Activated CD4-positive, alpha-beta T cell treated with anti-CD3 and anti-CD28 coated beads, Interleukin-2, amount 50 U/mL, for 16 hours (primary cell): ENCODE measurements at regions not wholly inside any gene's neighbourhood (a gene's known extent, or its start where the extent isn't known, plus 50 kb on each side); places are given as distances from the start of the nearest gene placed in this dataset.
"Not testable (repeated sequence)": the region's sequence is repeated elsewhere in the genome, so short reads cannot be mapped to it uniquely, and the experiment has no call there.

ENCODE experiments used
- DNase-seq: peaks from one replicate; pipeline ENCODE4 v3.0.0-alpha.2; 2020

DNA sequence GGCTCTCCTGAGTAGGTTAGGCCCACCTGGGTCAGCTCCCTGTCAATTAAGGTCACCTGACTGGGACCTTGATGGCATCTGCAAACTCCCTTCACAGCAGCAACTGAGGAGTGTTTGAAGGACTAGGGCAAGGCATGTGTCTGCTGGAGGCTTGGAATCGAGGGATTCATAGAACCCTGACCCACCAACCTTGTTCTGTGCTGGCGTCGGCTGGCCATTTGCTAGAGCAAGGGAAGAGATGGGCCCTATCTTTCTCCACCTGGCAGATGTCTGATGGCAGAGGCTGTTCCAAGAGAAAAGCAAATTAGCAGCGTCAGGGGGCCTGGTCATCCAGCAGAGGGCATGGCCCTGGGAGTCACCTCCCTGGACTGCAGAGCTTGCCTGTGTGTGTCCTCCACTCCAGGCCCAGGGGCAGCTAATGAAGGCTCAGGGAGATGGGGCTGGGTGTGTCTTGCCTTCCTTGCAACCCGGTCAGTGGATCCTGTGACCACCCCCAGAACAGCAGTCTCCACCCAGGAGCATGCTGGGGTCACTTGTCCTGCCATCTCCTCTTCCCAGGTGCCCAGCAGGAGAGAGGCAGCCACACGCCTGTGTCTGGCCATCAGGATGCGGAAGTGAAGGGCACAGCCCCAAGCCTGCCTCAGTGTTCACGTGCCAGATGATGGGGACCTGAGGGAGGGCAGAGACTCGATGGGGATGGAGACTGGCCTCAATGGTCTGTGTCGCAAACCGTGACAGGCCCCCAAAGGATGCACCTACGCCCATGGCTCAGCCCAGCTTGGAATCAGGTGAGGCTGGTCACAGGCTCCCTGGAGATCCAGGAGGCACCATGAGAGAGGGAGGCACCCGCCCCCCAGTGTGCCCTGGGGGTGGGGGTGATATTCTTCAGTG is 53.9 kb downstream of the BARX1 start:
- no peak for DNase-seq

DNA sequence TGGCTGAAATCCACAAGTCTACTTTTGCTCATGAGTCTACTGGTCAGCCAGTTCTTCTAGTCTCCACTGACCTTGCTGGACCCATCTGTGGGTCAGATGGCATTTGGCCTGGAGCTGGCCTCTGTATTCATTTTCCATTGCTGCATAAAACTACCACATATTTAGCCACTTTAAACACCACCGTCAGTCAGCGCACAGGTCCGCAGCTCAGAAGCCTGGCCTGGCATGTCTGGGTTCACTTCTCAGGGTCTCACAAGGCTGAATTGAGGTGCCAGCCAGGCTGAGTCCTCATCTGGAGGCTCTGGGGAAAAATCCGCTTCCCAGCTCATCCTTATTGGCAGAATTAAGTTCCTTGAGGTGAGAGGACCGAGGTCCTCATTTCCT is 54.7 kb downstream of the BARX1 start:
- no peak for DNase-seq

DNA sequence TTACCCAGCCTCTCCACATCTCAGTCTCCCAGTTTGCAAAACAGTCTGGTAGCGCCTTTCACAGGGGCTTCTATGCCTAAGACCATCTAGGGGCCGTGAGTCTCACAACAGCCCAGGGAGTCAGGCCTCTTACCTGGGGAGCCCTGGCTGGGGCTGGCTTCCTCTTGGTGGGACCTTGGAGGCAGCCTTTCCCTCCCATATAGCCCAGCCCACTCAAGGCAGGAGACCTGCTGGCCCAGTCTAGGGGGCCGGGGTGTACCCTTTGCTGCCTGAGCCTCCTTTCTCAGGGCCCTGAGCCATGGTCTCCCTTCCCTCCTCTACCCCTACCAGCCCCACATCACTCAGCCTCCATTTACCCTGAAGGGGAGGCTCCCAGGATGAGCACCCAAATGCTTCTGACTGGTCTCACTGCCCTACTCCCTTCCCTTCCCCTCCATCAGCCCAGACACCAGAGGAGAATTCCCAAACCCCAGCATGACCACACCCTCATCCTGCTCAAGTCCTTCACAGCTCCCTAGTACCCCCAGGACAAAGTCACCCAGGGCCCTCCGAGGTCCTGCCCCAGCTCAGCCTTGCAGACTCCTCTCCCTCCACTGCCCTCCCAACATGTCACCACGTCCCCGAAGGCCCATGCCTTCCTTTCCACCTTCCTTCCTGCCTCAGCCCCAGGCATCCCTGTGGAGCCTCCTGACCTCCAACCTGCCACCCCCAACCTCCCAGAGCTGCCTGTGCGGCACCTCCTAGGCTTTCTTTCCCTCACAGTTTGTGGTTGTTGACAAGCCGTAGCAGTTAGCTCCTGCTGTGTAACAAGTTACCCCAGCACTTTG is 55.3 kb downstream of the BARX1 start:
- DNase-seq: no peak

DNA sequence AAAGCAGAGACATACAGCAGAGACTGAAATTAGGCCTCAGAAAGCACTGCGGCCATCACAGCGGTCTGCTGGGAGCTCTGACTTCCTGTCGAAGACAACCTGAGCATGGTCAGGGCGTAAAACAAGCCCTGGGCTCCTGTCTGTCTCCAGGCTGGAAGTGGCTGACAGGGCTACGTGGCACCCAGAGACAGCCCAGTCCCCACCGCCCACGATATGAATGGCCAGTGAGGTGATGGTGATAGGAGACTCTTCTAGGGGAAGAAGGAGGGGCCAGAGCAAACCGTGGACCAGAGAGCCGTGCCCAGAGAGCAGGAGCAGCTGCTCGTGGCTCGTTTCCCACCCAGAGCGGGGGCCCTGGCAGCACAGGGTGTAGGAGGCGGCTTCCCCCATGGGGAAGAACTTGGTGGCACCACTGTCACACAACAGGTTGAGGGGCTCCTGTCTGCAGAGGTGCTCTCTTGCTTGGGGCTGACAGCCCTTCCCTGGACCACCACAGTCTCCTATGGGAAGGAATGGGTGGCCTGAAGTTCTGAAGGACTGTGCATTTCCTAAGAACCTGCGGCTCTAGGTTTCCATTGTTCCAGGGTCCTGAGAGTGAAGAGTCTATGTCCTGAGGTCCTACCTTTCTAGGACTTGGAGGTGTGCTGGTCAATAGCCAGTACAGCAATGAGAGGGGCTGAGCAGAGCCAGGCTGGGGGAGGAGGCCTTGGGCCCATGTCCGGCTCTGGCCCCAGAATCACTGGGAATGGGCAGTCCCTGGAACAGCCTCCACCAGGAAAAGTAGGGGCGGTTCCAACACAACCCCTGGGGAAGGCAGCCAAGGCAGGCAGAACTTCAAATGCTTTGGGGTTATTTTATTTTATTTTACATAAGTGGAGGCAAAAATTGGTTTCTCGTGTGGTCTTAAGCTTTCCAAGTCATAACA is 56.4 kb downstream of the BARX1 start:
- DNase-seq: no peak

DNA sequence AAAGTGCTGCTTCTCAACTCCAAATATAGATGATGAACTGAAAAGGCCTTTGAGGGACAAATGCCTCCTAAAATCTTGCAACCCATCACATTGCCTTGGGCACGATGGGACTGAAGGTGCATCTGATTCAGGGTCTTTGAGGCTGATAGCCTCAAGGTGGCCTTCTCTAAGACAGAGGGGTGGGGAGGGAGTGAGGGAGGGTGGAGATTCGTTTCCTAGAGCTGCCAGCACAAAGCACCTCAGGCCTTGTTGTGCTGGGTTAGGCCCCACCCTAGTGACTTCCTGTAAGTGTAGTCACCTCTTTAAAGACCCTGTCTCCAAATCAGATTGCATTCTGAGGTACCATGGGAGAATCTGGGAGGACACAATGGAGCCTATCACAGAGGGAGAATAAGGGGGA is 57.1 kb downstream of the BARX1 start:
- DNase-seq: no peak

DNA sequence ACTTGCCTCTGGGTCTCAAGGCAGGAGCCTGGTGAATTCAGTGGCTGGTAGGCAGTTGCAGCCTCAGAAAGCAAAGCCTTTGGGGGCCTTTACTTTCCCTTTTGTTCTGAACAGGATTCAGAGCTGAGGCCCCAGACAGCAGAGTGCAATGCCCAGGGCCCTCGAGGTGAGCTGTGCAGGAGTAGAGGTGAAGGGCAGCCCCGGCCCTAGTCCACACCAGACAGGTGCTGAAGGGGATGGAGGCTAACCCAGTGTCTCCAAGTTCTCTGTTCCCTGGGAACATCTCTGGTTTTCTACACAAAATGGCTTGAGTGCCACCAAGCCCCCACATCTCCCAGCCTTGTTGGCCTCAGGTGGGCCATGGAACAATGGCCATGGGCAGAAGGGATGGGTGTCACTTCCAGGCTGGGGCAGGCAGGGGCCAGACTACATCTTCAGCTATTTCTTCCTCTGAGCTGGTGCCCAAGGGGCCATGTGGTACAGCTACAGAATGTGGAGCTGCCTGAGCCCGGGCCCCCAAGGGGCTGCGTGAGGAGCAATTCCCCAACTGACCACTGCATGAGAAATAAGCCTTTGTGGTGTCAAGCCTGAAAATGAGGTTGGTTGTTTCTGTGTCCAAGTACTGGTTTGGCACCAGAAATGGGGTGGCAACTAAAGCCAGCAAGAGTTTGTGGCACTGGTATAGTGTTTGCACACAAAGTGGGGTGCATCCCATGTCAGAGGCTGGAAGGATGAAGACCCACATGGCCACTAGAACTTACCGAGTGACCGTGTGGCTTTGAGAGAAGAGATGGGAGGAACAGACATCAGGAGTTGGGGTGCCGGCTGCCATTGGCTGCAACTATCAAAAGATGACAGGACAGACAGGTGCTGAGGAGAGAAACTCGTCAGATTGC is 57.8 kb downstream of the BARX1 start:
- DNase-seq: no peak

DNA sequence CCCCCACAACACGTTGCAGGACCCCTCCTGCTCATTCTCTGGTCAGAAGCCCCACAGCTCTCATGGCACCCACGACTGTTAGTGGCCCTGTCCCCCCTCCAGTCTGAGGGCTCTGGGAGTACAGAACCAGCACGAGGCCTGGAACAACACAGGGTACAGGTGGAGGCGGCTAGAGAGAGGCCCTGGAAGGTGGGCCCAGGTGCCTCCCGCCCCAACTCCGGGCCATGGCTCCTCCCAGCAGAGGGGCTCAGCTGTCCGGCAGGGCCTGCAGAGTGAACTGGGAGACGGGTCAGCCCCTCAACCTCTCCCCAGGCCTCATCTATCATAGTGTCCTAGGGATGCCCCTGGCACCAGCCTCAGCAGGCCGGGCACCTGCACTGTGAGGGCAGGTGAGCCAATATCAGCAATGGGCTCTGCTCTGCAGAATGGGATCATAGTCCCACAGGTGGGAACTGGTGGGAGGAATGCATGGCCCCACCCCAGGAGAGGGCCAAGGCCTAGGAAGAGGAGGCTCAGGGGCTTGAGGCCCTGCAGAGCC is 58.6 kb downstream of the BARX1 start:
- no peak for DNase-seq

DNA sequence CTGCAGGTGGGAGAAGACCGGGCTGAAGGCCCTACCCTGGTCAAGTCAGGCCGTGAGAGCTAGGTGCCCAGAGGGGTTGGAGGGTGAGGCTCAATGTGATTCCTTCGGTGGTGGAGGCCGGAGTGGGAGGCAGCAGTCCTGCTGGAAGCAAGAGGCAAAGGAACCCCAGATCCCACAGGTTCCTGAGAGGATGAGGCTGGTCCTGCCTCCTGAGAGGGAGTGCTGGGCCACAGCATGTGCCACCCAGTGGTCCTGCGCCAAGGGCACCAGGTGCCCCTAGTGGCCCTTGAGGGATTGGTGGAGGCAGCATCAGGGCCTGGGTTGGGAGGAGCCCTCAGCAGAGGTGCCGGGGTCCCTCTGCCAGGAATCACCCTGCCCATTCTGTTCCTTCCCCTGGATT is 59.1 kb downstream of the BARX1 start:
- no peak for DNase-seq

DNA sequence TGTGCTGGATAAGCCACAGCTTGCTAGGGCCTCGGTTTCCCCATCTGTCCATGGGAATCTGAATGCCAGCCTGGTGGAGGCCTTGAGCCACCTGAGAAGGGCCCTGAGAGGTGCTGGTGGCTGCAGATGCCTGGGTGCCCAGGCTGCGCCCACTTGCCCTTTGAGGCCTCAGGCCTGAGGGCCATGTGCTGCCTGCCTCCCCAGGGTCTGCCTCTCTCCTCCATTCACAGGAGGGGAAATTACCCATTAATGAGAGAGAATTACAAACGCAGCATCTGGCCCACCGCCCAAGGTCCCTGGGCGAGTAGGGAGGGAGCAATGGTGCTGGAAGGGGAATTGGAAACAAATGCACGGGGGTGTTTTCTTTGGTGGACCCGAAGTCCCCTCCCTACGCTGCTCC is 59.6 kb downstream of the BARX1 start:
- DNase-seq: no peak

DNA sequence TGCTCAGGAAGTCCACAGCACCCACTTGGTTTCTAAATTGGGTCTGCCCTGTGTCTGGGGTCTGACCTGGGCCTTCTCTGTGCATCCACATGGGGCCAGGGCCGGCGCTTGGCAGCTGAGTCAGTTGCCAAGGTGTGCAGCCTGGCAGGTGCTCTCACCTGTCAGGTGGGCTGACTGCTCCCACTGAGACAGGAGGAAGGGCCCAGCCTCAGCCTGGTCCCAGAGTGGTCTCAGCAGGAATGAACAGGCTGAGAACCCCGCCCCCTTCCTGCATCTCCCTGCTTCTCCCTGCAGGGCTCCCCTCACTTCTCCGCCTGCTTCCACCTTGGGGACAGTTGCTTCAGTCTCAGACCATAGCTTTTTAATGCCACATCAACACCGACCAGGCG is 60.5 kb downstream of the BARX1 start:
- no peak for DNase-seq

DNA sequence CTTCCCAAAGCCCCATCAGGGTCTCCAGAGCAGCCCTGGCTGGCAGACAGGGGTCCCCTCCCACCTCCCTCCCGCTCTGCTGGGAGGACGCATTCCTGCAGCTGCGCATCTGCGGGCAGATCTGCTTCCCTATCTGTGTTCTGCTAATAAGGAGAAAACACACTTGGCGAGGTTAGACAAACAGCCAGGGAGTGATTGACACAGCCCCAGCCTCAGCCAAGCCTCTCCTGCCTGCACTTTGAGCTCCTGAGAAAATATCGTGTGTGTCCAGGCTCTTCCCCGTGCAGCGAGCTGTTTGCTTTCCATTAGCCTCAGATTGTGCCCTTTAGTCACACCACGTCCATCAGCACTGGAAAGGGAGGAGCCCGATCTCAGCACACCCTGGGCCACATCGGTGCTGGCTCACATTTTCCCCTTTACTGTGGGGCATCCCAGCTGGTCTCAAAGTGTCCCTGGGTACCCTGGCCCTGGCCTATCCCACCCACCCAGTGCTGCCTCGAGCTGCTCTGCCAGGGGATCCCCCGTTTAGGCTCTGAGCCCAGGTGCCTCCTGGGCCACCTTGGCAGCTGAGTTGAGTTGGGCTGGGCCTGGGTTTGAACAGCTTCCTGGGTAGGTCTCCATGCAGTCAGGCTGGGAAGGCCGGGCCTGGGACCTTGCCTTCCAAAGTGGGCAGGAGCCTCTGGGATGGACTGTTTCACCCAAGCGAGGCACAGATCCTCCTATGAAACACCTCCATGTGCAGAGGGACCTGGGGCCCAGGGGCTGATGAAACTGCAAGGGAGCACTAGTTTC is 61.1 kb downstream of the BARX1 start:
- no peak for DNase-seq

DNA sequence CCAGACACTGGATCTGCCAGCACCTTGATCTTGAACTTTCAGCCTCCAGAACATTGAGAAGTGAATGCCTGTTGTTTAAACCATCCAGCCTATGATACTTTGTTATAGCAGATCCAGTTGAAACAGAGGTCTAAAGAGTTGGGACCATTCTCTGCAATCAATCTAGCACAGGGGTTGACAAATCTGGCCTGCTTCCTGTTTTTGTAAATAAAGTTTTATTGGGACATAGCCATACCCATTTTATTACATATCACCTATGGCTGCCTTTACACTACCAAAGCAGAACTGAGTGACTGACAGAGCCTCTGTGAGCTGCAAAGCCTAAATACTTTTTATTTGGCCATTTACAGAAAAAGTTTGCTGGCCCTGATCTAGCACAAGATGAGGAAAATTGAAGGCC is 62.0 kb downstream of the BARX1 start:
- DNase-seq: no peak

DNA sequence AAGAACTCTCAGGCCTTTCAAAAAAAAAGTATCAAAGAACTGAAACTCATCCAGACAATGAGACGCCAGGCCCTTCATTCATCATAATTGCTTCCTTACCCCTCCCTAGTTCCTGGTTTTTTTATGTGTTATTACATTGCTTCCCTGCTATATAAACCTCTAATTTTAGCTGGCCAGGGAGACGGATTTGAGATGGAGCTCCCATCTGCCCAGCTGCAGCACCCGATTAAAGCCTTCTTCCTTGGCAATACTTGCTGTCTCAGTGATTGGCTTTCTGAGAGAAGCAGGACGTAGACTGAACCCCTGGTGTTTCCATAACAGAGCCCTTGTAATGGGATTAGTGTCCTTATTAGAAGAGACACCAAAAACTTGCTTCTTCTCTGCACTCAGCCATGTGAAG is 62.4 kb downstream of the BARX1 start:
- no peak for DNase-seq

DNA sequence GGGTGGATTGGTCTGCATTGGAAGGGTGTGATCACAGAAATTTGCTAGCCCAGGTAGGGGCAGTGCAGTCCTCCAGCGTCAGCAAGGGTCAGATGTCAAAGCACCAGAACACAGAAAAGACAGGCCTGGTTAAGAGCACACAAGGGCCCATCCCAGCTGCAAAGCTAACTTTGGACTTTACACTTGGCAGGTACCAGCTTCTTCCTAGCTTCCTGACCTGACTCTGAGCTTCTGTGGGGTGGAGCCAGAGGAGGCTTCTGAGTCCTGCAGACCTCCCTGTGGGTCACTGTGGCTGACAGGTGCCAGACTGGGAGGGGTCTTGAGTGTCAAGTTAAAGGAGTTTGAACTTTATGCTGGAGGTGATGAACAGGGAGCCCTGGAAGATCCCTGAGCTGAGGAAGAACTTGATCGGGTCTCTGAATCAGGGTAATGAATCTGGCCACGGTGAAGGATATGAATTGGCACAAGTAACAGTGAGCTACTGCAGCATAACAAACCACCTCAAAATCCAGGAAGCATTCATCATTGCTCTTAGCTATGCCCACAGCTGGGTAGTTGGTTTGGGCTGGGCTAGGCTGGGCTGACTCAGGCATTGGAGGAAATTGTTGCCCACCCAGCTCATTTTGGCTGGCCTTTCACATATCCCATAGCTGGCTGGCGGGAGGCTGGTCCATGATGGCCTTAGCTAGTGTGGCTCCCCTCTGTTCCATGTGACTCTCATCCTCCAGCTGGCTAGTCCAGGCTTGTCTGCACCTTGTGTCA is 63.4 kb downstream of the BARX1 start:
- DNase-seq: no peak

DNA sequence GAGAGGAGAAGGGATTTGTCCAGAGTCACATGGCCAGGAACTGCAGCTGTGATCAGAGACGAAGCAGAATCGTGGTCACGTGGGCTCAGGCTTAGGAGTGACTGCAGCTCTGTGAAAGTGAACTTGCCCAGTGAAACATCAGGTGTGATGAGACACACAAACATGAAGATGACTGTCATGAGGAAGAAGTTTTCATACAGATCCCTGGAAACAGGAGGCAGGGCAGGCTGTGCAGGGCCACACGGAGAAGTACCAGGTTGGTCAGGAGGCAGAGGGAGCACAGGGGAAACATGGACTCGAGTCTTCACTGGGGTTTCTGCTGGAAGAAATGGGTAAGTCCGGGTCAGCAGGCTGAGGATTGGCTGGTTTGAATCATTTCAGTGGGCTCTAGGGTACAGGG is 64.1 kb downstream of the BARX1 start:
- no peak for DNase-seq

DNA sequence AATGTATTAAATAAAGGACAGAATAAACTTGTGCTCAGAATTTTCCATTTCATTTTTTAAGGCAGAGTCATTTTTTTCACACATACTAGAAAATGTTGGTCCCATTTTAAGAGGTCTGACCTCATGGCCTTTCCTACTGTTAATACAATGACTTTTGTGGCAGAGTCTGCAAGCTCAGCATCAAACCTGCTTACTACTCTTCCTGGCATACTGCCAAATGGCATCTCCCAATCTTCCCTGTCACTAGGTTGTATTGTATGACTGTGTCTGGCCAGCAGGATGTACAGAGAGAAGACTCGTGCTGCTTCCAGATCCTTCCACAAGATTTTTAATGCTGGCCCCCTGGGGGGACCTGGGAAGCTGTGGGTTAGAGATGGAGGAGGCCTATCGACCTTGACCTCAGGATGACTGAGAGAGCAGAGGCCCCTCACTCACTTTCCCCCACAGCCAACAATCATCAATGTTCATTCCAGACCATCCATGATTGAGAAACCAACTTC is 64.7 kb downstream of the BARX1 start:
- DNase-seq: no peak

DNA sequence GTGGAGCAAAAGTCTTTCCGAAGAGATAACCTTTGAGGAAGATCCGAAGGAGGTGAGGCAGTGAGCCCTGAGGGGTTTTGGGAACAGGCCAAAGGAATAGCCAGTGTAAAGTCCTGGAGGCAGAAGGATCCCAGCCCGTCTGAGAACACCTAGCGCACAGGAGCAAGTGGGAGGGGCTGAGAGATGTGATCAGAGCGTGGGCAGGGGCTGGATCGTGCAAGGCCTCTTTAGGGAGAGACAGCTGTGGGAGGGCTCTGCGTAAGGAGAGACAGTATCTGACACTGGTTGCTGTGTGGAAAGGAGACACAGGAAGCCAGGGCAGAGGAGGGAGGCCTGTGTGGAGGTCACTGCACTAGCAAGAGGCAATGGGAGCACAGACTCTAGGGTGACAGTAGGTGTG is 68.2 kb downstream of the BARX1 start:
- no peak for DNase-seq

DNA sequence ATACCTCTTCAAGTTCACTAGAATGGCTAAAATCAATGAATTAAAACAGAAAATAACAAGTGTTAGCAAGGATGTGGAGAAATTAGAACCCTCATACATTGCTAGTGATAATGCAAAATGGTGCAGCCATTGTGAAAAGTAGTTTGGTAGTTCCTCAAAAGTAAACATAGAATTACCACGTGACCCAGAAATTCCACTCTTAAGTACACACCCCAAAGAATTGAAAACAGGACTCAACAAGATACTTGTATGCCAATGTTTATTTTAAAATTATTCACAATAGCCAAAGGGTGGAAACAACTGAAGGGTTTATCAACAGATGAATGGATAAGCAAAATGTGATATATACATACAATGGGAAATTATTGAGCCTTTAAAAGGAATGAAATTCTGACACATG is 70.3 kb downstream of the BARX1 start:
- no peak for DNase-seq

DNA sequence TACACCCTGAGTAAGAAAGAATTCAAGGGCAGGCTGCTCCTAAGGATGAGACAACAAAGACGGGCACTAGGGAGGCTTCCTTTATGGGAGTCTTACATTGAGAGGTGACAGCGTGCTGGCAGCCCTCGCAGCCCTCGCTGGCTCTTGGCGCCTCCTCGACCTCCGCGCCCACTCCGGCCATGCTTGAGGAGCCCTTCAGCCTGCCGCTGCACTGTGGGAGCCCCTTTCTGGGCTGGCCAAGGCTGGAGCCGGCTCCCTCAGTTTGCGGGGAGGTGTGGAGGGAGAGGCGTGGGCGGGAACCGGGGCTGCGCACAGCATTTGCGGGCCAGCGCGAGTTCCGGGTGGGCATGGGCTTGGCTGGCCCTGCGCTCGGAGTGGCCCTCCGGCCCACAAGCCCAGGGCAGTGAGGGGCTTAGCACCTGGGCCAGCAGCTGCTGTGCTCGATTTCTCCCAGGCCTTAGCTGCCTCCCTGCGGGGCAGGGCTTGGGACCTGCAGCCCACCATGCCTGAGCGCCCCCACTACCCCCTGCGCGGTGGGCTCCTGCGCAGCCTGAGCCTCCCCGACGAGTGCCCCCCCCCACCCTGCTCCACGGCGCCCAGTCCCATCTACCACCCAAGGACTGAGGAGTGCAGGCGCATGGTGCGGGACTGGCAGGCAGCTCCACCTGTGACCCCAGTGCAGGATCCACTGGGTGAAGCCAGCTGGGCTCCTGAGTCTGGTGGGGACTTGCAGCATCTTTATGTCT is 75.3 kb downstream of the BARX1 start:
- not testable (repeated sequence) for DNase-seq
